HepG2 (cell line): ENCODE measurements at regions not wholly inside any gene's neighbourhood (a gene's known extent, or its start where the extent isn't known, plus 50 kb on each side); places are given as distances from the start of the nearest gene placed in this dataset.

Experiments used
- CHD2 ChIP-seq: IDR thresholded peaks from 2 replicates; pipeline ENCODE4 v1.6.1; 2011; ENCODE audit warnings: low read depth, low read length, improper control_type of control experiment
- REST ChIP-seq, 2 experiments: IDR thresholded peaks; 2 replicates each; pipeline ENCODE4 v1.6.1; 2011 to 2012; ENCODE audit warnings: low read length in 2 of 2, borderline replicate concordance in 1 of 2, low read depth in 1 of 2, mild to moderate bottlenecking in 1 of 2, moderate library complexity in 1 of 2

- no peak for TF ChIP-seq REST (IDR thresholded peaks at IDR 0.05; ENCODE audit: borderline replicate concordance in 1 of 2, low read depth in 1 of 2, low read length in 2 of 2)
- TF ChIP-seq CHD2, result no peak
Measured at GRCh38 chr3:86282106-86282787, 708.7 kb downstream of the VGLL3 start.
